ENCODE measurements at regions not wholly inside any gene's neighbourhood (a gene's known extent, or its start where the extent isn't known, plus 50 kb on each side); places are given as distances from the start of the nearest gene placed in this dataset.
"Not testable (repeated sequence)": the region's sequence is repeated elsewhere in the genome, so short reads cannot be mapped to it uniquely, and the experiment has no call there.

GRCh38 chr11:130526846-130527245 is 78.4 kb downstream of the ADAMTS15 start:
- peaks cover 6% of the 10 kb centered on the region for H3K27me3 Mint-ChIP-seq (ENCODE audit: low read depth)
- no peak overlapping the region for H3K4me3 Mint-ChIP-seq
- H3K9me3 Mint-ChIP-seq: no peaks in the 10 kb centered on the region
- H3K4me1 Mint-ChIP-seq (ENCODE audit: low read depth): no peaks in the 10 kb centered on the region
- H3K27ac Mint-ChIP-seq: no peak overlapping the region
- no peak for DNase-seq (ENCODE audit: low spot score)
- no peaks in the 10 kb centered on the region for H3K36me3 Mint-ChIP-seq (ENCODE audit: low read depth)

- H3K27ac Mint-ChIP-seq: no peak overlapping the region
- no peak overlapping the region for H3K4me3 Mint-ChIP-seq
- no peaks in the 10 kb centered on the region for H3K36me3 Mint-ChIP-seq (ENCODE audit: low read depth)
- DNase-seq (ENCODE audit: low spot score): no peak
- no peaks in the 10 kb centered on the region for H3K4me1 Mint-ChIP-seq (ENCODE audit: low read depth)
- H3K9me3 Mint-ChIP-seq: no peaks in the 10 kb centered on the region
- peaks cover 6% of the 10 kb centered on the region for H3K27me3 Mint-ChIP-seq (ENCODE audit: low read depth)
Measured at GRCh38 chr11:130527636-130528297, 79.3 kb downstream of the ADAMTS15 start.

- no peak overlapping the region for H3K27ac Mint-ChIP-seq
- no peaks in the 10 kb centered on the region for H3K36me3 Mint-ChIP-seq (ENCODE audit: low read depth)
- H3K27me3 Mint-ChIP-seq (ENCODE audit: low read depth): peaks cover 6% of the 10 kb centered on the region
- no peaks in the 10 kb centered on the region for H3K4me1 Mint-ChIP-seq (ENCODE audit: low read depth)
- H3K4me3 Mint-ChIP-seq: no peak overlapping the region
- no peaks in the 10 kb centered on the region for H3K9me3 Mint-ChIP-seq
- DNase-seq (ENCODE audit: low spot score): no peak
Measured at GRCh38 chr11:130528298-130529261, 80.1 kb downstream of the ADAMTS15 start.

- Mint-ChIP-seq H3K9me3 (no peaks in the 10 kb centered on the region), H3K36me3 (ENCODE audit: low read depth) (no peaks in the 10 kb centered on the region)
Measured at GRCh38 chr11:130529366-130529765, 80.9 kb downstream of the ADAMTS15 start.

GRCh38 chr11:130531061-130531460 is 82.6 kb downstream of the ADAMTS15 start:
- DNase-seq (ENCODE audit: low spot score): no peak
- Mint-ChIP-seq H3K4me1 (ENCODE audit: low read depth) (no peaks in the 10 kb centered on the region), H3K36me3 (ENCODE audit: low read depth) (no peaks in the 10 kb centered on the region), H3K9me3 (no peaks in the 10 kb centered on the region), H3K27ac (no peak overlapping the region), H3K4me3 (no peak overlapping the region), H3K27me3 (ENCODE audit: low read depth) (peaks cover 6% of the 10 kb centered on the region)

More at GRCh38 chr11:130529366-130529765, 80.9 kb downstream of the ADAMTS15 start:
- H3K27me3 Mint-ChIP-seq (ENCODE audit: low read depth): peaks cover 6% of the 10 kb centered on the region
- no peak overlapping the region for H3K27ac Mint-ChIP-seq
- no peak overlapping the region for H3K4me3 Mint-ChIP-seq
- no peaks in the 10 kb centered on the region for H3K4me1 Mint-ChIP-seq (ENCODE audit: low read depth)
- no peak for DNase-seq (ENCODE audit: low spot score)

GRCh38 chr11:130533113-130533798 is 84.8 kb downstream of the ADAMTS15 start:
- peaks cover 9% of the 10 kb centered on the region for H3K27me3 Mint-ChIP-seq (ENCODE audit: low read depth)
- H3K27ac Mint-ChIP-seq: no peak overlapping the region
- H3K4me3 Mint-ChIP-seq: no peak overlapping the region
- H3K9me3 Mint-ChIP-seq: no peaks in the 10 kb centered on the region
- no peak for DNase-seq (ENCODE audit: low spot score)
- H3K4me1 Mint-ChIP-seq (ENCODE audit: low read depth): no peaks in the 10 kb centered on the region
- H3K36me3 Mint-ChIP-seq (ENCODE audit: low read depth): no peaks in the 10 kb centered on the region

GRCh38 chr11:130533871-130534270 is 85.4 kb downstream of the ADAMTS15 start:
- Mint-ChIP-seq H3K4me3 (no peak overlapping the region), H3K4me1 (ENCODE audit: low read depth) (no peaks in the 10 kb centered on the region), H3K27me3 (ENCODE audit: low read depth) (peaks cover 9% of the 10 kb centered on the region), H3K9me3 (no peaks in the 10 kb centered on the region), H3K27ac (no peak overlapping the region), H3K36me3 (ENCODE audit: low read depth) (no peaks in the 10 kb centered on the region)
- no peak for DNase-seq (ENCODE audit: low spot score)

- no peak overlapping the region for H3K27ac Mint-ChIP-seq
- H3K27me3 Mint-ChIP-seq (ENCODE audit: low read depth): peaks cover 15% of the 10 kb centered on the region
- H3K4me1 Mint-ChIP-seq (ENCODE audit: low read depth): no peaks in the 10 kb centered on the region
- H3K36me3 Mint-ChIP-seq (ENCODE audit: low read depth): no peaks in the 10 kb centered on the region
- no peaks in the 10 kb centered on the region for H3K9me3 Mint-ChIP-seq
- no peak for DNase-seq (ENCODE audit: low spot score)
- H3K4me3 Mint-ChIP-seq: no peak overlapping the region
Measured at GRCh38 chr11:130534551-130534950, 86.1 kb downstream of the ADAMTS15 start.

GRCh38 chr11:130535520-130535919 is 87.1 kb downstream of the ADAMTS15 start:
- Mint-ChIP-seq H3K27me3 (ENCODE audit: low read depth) (peaks cover 23% of the 10 kb centered on the region), H3K36me3 (ENCODE audit: low read depth) (no peaks in the 10 kb centered on the region), H3K9me3 (no peaks in the 10 kb centered on the region), H3K27ac (no peak overlapping the region), H3K4me1 (ENCODE audit: low read depth) (no peaks in the 10 kb centered on the region), H3K4me3 (no peak overlapping the region)
- no peak for DNase-seq (ENCODE audit: low spot score)

- H3K36me3 Mint-ChIP-seq (ENCODE audit: low read depth): no peaks in the 10 kb centered on the region
- no peaks in the 10 kb centered on the region for H3K9me3 Mint-ChIP-seq
- H3K4me1 Mint-ChIP-seq (ENCODE audit: low read depth): no peaks in the 10 kb centered on the region
- H3K4me3 Mint-ChIP-seq: no peak overlapping the region
- DNase-seq (ENCODE audit: low spot score): no peak
- H3K27me3 Mint-ChIP-seq (ENCODE audit: low read depth): peaks cover 24% of the 10 kb centered on the region
- H3K27ac Mint-ChIP-seq: no peak overlapping the region
Measured at GRCh38 chr11:130536106-130537040, 87.9 kb downstream of the ADAMTS15 start.

- DNase-seq (ENCODE audit: low spot score); H3K4me3 Mint-ChIP-seq; H3K9me3 Mint-ChIP-seq; H3K4me1 Mint-ChIP-seq (ENCODE audit: low read depth); H3K27ac Mint-ChIP-seq; H3K36me3 Mint-ChIP-seq (ENCODE audit: low read depth): not testable (repeated sequence)
- H3K27me3 Mint-ChIP-seq (ENCODE audit: low read depth): peaks cover 31% of the 10 kb centered on the region
Measured at GRCh38 chr11:130539680-130540079, 91.2 kb downstream of the ADAMTS15 start.

- DNase-seq (ENCODE audit: low spot score): no peak
- H3K4me3 Mint-ChIP-seq: no peak overlapping the region
- no peaks in the 10 kb centered on the region for H3K4me1 Mint-ChIP-seq (ENCODE audit: low read depth)
- H3K27me3 Mint-ChIP-seq (ENCODE audit: low read depth): peaks cover 20% of the 10 kb centered on the region
- H3K27ac Mint-ChIP-seq: no peak overlapping the region
- H3K9me3 Mint-ChIP-seq: no peaks in the 10 kb centered on the region
- no peaks in the 10 kb centered on the region for H3K36me3 Mint-ChIP-seq (ENCODE audit: low read depth)
Measured at GRCh38 chr11:130544266-130544665, 95.8 kb downstream of the ADAMTS15 start.

GRCh38 chr11:130545449-130546072 is 97.1 kb downstream of the ADAMTS15 start:
- H3K36me3 Mint-ChIP-seq (ENCODE audit: low read depth): no peaks in the 10 kb centered on the region
- H3K4me1 Mint-ChIP-seq (ENCODE audit: low read depth): no peaks in the 10 kb centered on the region
- peaks cover 9% of the 10 kb centered on the region for H3K27me3 Mint-ChIP-seq (ENCODE audit: low read depth)
- no peak for DNase-seq (ENCODE audit: low spot score)
- H3K27ac Mint-ChIP-seq: no peak overlapping the region
- no peak overlapping the region for H3K4me3 Mint-ChIP-seq
- no peaks in the 10 kb centered on the region for H3K9me3 Mint-ChIP-seq

All from T-helper 2 cell treated with Interferon-gamma antibody and Interleukin-4, amounts not matched to agents 5 μg/mL and 100 μg/mL, for 36 hours (primary cell).